RWPE1 (cell line): ENCODE measurements at regions not wholly inside any gene's neighbourhood (a gene's known extent, or its start where the extent isn't known, plus 50 kb on each side); places are given as distances from the start of the nearest gene placed in this dataset.

Source experiments
- CTCF ChIA-PET: fragments of 350-600 bp; sonication (Branson Sonifier 250); formaldehyde crosslinking; extraction: SDS; loops from one replicate; lab custom pipeline; 2021; lab: Yijun Ruan, JAX
- POLR2A ChIA-PET: fragments of 400-600 bp; formaldehyde crosslinking; extraction: SDS; loops from one replicate; lab custom pipeline; 2020; ENCODE audit warnings: antibody characterized with exemption; ENCODE audit not compliant: low non-redundant PET; lab: Yijun Ruan, JAX
- DNase-seq: peaks from one replicate; pipeline ENCODE4 v3.0.0; 2012; ENCODE audit warnings: low spot score
- H3K27ac ChIP-seq: fragments of 450-650 bp; 2 replicates; pipeline ENCODE4 v1.5.1; 2017
- TF ChIP-seq, protein P1 (sequence below): fragments of 450-650 bp; conservative IDR thresholded peaks from 2 replicates; pipeline ENCODE4 v1.5.1; 2017; ENCODE audit warnings: low read depth, mild to moderate bottlenecking

DNA sequence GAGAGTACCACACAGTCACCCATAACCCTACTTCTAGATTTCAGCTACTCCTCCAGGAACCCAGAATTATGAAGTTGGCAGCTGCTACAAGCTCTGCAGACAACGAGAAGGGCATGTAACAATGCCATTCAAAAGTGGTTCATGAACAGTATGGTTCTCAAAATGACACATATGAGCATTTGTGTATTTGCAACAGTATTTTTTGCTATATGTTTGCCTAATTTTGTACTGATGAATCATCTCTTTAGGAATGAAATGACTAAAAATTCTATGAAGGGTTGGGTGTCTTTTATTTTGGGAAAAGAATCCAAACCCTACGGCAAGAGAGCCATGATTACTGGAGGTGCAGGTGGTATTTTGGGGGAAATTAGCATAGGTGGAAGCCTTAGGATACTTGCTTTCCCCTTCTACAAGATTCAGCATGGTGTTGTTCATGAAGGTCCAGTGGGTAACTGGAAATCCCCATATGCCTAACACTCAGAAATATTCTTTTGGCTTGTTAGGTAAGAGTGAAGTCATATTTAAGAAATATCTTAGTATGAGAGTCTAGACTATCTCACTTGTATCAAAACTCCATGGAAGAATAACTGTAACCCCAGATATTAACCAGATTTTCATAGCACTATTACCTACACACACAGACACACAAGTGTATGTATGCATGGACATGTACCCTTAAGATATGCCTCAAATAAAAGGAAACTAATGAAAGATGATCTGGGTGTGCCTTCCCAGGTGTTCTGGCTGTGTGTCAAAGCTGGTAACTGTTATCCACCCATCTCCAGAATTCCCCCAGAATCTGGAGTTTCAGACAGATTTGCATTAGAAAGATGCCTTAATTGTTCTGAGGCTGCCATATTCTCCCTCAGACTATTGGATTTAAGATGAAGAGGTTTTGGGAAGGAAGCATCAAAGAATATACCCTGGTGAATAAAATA, 688.2 kb upstream of the SOX9 start:
- CTCF ChIA-PET: interaction anchor here (1.1 kb wide), 1 partner anchor 9 kb away, joined by 3 read pairs; no protein-coding TSS in a partner anchor
- no peak for DNase-seq
- TF ChIP-seq, protein P1, sequence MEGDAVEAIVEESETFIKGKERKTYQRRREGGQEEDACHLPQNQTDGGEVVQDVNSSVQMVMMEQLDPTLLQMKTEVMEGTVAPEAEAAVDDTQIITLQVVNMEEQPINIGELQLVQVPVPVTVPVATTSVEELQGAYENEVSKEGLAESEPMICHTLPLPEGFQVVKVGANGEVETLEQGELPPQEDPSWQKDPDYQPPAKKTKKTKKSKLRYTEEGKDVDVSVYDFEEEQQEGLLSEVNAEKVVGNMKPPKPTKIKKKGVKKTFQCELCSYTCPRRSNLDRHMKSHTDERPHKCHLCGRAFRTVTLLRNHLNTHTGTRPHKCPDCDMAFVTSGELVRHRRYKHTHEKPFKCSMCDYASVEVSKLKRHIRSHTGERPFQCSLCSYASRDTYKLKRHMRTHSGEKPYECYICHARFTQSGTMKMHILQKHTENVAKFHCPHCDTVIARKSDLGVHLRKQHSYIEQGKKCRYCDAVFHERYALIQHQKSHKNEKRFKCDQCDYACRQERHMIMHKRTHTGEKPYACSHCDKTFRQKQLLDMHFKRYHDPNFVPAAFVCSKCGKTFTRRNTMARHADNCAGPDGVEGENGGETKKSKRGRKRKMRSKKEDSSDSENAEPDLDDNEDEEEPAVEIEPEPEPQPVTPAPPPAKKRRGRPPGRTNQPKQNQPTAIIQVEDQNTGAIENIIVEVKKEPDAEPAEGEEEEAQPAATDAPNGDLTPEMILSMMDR: no peak
- POLR2A ChIA-PET: no interaction called here
- no peak overlapping the region for H3K27ac ChIP-seq

DNA sequence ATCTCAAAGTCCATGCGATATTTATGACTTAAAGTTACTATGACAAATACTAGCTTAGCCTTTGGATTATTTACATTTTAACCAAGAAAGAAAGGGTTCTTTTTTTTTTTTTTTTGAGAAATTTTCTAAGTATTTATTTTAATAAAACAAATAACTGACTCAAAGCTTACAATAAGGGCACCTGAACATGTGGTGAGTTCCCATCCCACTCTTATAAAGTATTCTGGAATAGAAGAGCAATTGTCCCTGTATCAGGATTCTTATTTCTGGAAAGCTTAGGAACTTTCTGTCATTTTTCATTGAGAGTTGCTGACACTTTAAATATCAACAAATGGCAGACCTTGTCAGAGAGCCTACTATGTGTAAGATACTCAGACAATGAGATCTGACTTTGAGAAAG, 686.1 kb upstream of the SOX9 start:
- H3K27ac ChIP-seq: no peak overlapping the region
- POLR2A ChIA-PET: no interaction called here
- CTCF ChIA-PET: interaction anchor here (0.6 to 0.7 kb wide), 3 partner anchors 21 to 438 kb away, joined by 3 read pairs; no protein-coding TSS in a partner anchor
- TF ChIP-seq, protein P1: no peak
- DNase-seq: no peak

DNA sequence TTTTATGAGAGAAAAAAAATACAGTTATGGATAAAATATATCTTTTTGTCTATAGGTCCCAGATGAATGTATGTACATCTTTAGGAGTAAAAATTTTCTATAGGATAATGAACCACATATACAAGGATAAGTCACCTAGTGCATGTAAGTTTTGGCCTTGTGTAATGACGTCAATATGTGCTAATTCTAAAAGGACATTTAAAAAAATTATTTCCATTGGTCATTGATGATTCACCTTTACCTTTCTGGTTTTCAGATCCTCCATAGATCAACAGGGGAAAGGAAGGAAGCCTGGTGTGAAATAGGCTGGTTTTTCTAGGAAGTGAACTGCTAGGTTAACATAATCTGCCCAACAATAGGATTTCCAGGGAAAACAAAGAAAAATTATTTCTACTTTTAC, 684.3 kb upstream of the SOX9 start:
- no peak for DNase-seq
- H3K27ac ChIP-seq: no peak overlapping the region
- POLR2A ChIA-PET: no interaction called here
- TF ChIP-seq, protein P1: no peak
- CTCF ChIA-PET: no interaction called here

DNA sequence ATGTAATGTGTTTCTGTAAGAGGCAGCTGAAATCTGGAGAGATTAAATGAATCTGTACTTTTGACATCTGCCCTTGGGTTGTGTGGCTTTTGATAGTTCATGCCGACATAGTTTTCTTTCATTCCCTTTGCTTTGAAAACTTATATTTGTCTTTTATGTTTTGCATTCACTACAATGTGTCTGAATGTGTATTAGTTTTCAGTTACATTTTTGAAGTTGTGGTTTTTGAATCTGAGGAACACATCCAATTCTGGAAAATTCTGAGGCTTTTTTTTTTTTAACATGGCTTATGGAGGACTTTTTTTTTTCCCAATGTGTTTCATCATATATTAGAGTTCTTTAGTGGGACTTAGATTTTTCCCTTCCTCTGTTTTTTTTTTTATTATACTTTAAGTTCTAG, 683.7 kb upstream of the SOX9 start:
- TF ChIP-seq, protein P1: no peak
- DNase-seq: no peak
- ChIA-PET CTCF (no interaction called here), POLR2A (no interaction called here)
- H3K27ac ChIP-seq: no peak overlapping the region

DNA sequence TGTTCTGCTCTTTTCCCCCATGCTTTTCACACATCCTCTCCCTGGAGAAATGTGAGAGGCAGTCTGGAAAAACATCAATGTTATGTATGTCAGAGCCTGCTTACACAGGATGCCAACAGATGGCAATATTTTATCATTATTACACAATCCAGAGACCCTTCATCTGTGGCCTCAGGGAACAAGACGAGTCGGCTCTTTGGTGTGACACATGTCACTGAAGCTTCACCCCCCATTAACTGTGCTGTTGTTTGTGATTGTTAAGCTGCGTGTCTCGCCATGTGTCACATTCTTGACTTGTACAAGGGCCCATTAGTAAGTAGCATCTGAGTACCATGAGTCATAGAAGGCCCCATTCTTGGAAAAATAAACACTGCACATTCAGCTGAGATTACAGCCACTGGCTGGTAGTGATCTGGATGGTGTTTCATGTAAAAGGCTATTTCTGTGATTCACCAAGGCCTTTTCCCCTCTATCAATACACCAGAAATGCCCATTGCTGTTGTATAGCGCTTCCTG, 682.1 kb upstream of the SOX9 start:
- TF ChIP-seq, protein P1: no peak
- peak; percentile 68 for DNase-seq
- POLR2A ChIA-PET: no interaction called here
- H3K27ac ChIP-seq: no peak overlapping the region
- CTCF ChIA-PET: no interaction called here

DNA sequence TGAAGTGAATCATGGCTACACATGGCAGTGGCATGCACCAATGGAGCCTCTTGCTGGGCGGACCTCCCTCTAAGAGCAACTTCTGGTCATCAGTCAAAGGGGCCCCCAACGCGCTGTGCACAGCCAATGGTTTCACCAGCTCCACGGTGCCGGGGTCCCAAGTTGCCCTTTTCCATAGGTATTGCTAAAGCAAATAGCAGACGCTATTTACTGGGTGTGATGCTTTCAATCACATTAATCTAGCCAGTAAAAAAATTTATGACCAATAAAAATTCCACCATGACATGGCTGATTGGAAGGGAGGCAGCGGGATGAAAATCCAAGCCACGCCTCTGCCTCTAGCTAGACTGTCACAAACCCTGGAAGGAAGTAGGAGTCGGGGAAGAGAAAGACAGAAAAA, 680.3 kb upstream of the SOX9 start:
- peak overlapping the region; percentile 30; the same call in 1 of the 2 replicates for H3K27ac ChIP-seq
- TF ChIP-seq, protein P1: no peak
- no peak for DNase-seq
- CTCF ChIA-PET: interaction anchor here (0.6 to 1.2 kb wide), 3 partner anchors 10 to 207 kb away, joined by 4 read pairs; no protein-coding TSS in a partner anchor
- POLR2A ChIA-PET: no interaction called here
